GM12878 (cell line): ENCODE measurements at regions not wholly inside any gene's neighbourhood (a gene's known extent, or its start where the extent isn't known, plus 50 kb on each side); places are given as distances from the start of the nearest gene placed in this dataset.

Experiments
- ATAC-seq: fragments of 200-7000 bp; cut with Tn5 transposase; 3 replicates; pipeline ENCODE4 v1.9.1; 2020; ENCODE audit warnings: mild to moderate bottlenecking, moderate library complexity
- BruUV-seq: library from RNA; stranded (reverse); fragments of 400-500 nt; replicated peaks from 2 replicates; lab custom pipeline; 2021; lab: Mats Ljungman, UMichigan
- CTCF ChIA-PET: fragments of 300-600 bp; sonication (Branson Sonifier 250); formaldehyde crosslinking; extraction: SDS; loops from one replicate; lab custom pipeline; 2021; ENCODE audit warnings: inconsistent platforms; lab: Yijun Ruan, JAX
- POLR2A ChIA-PET: fragments of 350-600 bp; formaldehyde crosslinking; extraction: SDS; loops from one replicate; lab custom pipeline; 2021; ENCODE audit warnings: inconsistent platforms; lab: Charles Lee
- RAD21 ChIA-PET: fragments of 300-600 bp; sonication (Branson Sonifier 250); formaldehyde crosslinking; loops from one replicate; lab custom pipeline; 2023; ENCODE audit warnings: antibody characterized with exemption; ENCODE audit not compliant: unreplicated experiment; lab: Charles Lee
- SMC1A ChIA-PET: fragments of 300-600 bp; sonication (Branson Sonifier 250); formaldehyde crosslinking; loops from one replicate; lab custom pipeline; 2023; ENCODE audit not compliant: unreplicated experiment, uncharacterized antibody; lab: Charles Lee
- DNase-seq: peaks from one replicate; pipeline ENCODE4 v3.0.0-alpha.2; 2011; ENCODE audit warnings: low read depth, low spot score
- FAIRE-seq: peaks from 3 replicates; lab custom pipeline; 2011; peaks lifted over from hg19 to GRCh38; lab: Jason Lieb, UNC
- H2AFZ ChIP-seq: 2 replicates; pipeline ENCODE4 v1.6.0; 2011; ENCODE audit warnings: low read depth, low read length, control low read depth; ENCODE audit not compliant: control insufficient read depth
- H3K27ac ChIP-seq: 2 replicates; pipeline ENCODE4 v1.5.1; 2011; ENCODE audit warnings: control low read depth; ENCODE audit not compliant: control insufficient read depth, insufficient read depth
- H3K27me3 ChIP-seq, 2 experiments: replicated peaks in 1 of 2; 2 replicates each; pipeline versions ENCODE4 v1.6.0 to v1.6.1; 2011; ENCODE audit warnings: low read length in 1 of 2; ENCODE audit not compliant: control insufficient read depth in 2 of 2, insufficient read depth in 2 of 2
- H3K36me3 ChIP-seq, 2 experiments: 2 replicates each; pipeline ENCODE4 v1.5.1; 2011; ENCODE audit warnings: low read length in 1 of 2; ENCODE audit not compliant: control insufficient read depth in 2 of 2, insufficient read depth in 2 of 2
- H3K4me1 ChIP-seq: 2 replicates; pipeline ENCODE4 v1.6.1; 2011; ENCODE audit warnings: mild to moderate bottlenecking, low read length, moderate library complexity, mixed read lengths; ENCODE audit not compliant: control insufficient read depth, insufficient read depth
- H3K4me2 ChIP-seq: 2 replicates; pipeline ENCODE4 v1.6.0; 2011; ENCODE audit warnings: control low read depth; ENCODE audit not compliant: control insufficient read depth, insufficient read depth
- H3K4me3 ChIP-seq: fragments of 200-600 bp; sonication (generic); 2 replicates; pipeline ENCODE4 v1.5.1; 2016
- H3K79me2 ChIP-seq: 2 replicates; pipeline ENCODE4 v1.6.0; 2011; ENCODE audit warnings: low read length; ENCODE audit not compliant: control insufficient read depth, insufficient read depth
- H3K9ac ChIP-seq: 2 replicates; pipeline ENCODE4 v1.8.0; 2011; ENCODE audit warnings: low read length, control low read depth, mixed read lengths; ENCODE audit not compliant: control insufficient read depth, insufficient read depth
- H3K9me3 ChIP-seq: replicated peaks from 3 replicates; pipeline ENCODE4 v1.5.1; 2011; ENCODE audit warnings: mild to moderate bottlenecking, low read length; ENCODE audit not compliant: control insufficient read depth, insufficient read depth
- H4K20me1 ChIP-seq: 2 replicates; pipeline ENCODE4 v1.6.0; 2011; ENCODE audit not compliant: control insufficient read depth, insufficient read depth
- EGR1 ChIP-seq, 2 experiments: IDR thresholded peaks; 1 replicate in 1 of 2; 2 replicates in 1 of 2; pipeline ENCODE4 v1.6.1; 2011 to 2012; ENCODE audit warnings: low read depth in 2 of 2, low read length in 2 of 2, borderline replicate concordance in 1 of 2, mild to moderate bottlenecking in 1 of 2, moderate library complexity in 1 of 2
- EP300 ChIP-seq, 2 experiments: fragments of 150-350 bp in 1 of 2; IDR thresholded peaks; 2 replicates each; pipeline ENCODE4 v1.6.1; 2011 to 2012; ENCODE audit warnings: low read depth in 2 of 2, low read length in 2 of 2, borderline replicate concordance in 1 of 2, improper control_type of control experiment in 1 of 2, inconsistent platforms in 1 of 2; ENCODE audit not compliant: control insufficient read depth in 1 of 2
- FOXK2 ChIP-seq: fragments of 450-650 bp; IDR thresholded peaks from 2 replicates; pipeline ENCODE4 v1.6.1; 2017; ENCODE audit warnings: mild to moderate bottlenecking, moderate library complexity
- HDAC2 ChIP-seq: fragments of 200-600 bp; sonication (generic); IDR thresholded peaks from 2 replicates; pipeline ENCODE4 v1.6.1; 2017
- IKZF1 ChIP-seq: fragments of 450-650 bp; conservative IDR thresholded peaks from 2 replicates; pipeline ENCODE4 v1.6.1; 2017; ENCODE audit warnings: antibody characterized with exemption, mild to moderate bottlenecking
- IKZF2 ChIP-seq, 2 experiments: fragments of 450-650 bp; IDR thresholded peaks; 2 replicates each; pipeline ENCODE4 v1.6.1; 2017; ENCODE audit warnings: mild to moderate bottlenecking in 2 of 2, moderate library complexity in 2 of 2
- LARP7 ChIP-seq: fragments of 450-650 bp; IDR thresholded peaks from 2 replicates; pipeline ENCODE4 v1.6.1; 2017; ENCODE audit warnings: mild to moderate bottlenecking
- MEF2B ChIP-seq: fragments of 450-650 bp; IDR thresholded peaks from 2 replicates; pipeline ENCODE4 v1.6.1; 2018; ENCODE audit warnings: mild to moderate bottlenecking, moderate library complexity; ENCODE audit not compliant: partially characterized antibody, poor library complexity, severe bottlenecking
- MTA3 ChIP-seq: IDR thresholded peaks from 2 replicates; pipeline ENCODE4 v1.6.1; 2012; ENCODE audit warnings: low read length, inconsistent platforms, borderline replicate concordance
- MXI1 ChIP-seq: fragments of 150-350 bp; IDR thresholded peaks from 2 replicates; pipeline ENCODE4 v1.6.1; 2011; ENCODE audit warnings: low read depth, mild to moderate bottlenecking, inconsistent platforms, low read length, improper control_type of control experiment
- SMARCA5 ChIP-seq: fragments of 450-650 bp; IDR thresholded peaks from 2 replicates; pipeline ENCODE4 v1.6.1; 2017; ENCODE audit warnings: mild to moderate bottlenecking
- TAF1 ChIP-seq: IDR thresholded peaks from 2 replicates; pipeline ENCODE4 v1.6.1; 2011; ENCODE audit warnings: mild to moderate bottlenecking, low read depth, low read length, borderline replicate concordance
- USF2 ChIP-seq: IDR thresholded peaks from 2 replicates; pipeline ENCODE4 v1.6.1; 2011; ENCODE audit warnings: low read depth, low read length, improper control_type of control experiment, borderline replicate concordance
- WRNIP1 ChIP-seq: IDR thresholded peaks from 2 replicates; pipeline ENCODE4 v1.6.1; 2011; ENCODE audit warnings: low read depth, low read length, improper control_type of control experiment, borderline replicate concordance
- ZNF274 ChIP-seq: IDR thresholded peaks from one replicate; pipeline ENCODE4 v1.8.0; 2011; ENCODE audit not compliant: insufficient read length, insufficient read depth
- WGBS: methylation state at CpG from one replicate; pipeline ENCODE4 v1.1.6; 2016; ENCODE audit warnings: low lambda C conversion rate; ENCODE audit not compliant: insufficient replicate concordance, insufficient coverage; ENCODE audit errors: missing lambda C conversion rate; 5-methylcytosine and 5-hydroxymethylcytosine counted together
- in situ Hi-C: fragments of 300-500 bp; cut with MboI; formaldehyde crosslinking; loops from 9 replicates; pipeline ENCODE4 v1.14.3; 2018; ENCODE audit warnings: mixed read lengths
- intact Hi-C: fragments of 100-400 bp; cut with micrococcal nuclease; formaldehyde crosslinking; loops from one replicate; pipeline ENCODE4 v1.14.2; 2022; ENCODE audit not compliant: unreplicated experiment
- TF ChIP-seq, protein P1 (sequence below): IDR thresholded peaks from 2 replicates; pipeline ENCODE4 v1.6.1; 2012; ENCODE audit warnings: low read depth, low read length, improper control_type of control experiment

DNA sequence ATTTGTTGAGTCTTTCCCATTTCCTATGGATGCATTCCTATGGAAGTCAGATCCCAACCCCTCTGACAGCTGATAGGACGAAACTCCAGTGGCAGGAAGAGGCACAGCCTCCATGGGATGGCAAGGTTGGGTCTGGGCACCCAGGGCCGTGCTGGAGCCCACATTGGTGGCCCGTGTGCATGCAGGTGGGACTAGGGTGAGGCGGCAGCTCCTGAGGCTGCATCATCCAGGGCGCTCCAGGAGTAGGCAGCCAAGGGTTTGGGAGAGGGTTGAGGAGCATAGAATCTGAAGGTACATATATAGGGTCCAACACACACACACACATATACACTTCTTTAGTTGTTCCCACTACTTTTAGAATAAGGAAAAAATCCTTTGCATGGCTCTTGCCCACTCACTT lies 81.4 kb upstream of the BMPER start:
- H3K27ac ChIP-seq, result no peak overlapping the region
- CTCF ChIA-PET, result interaction anchor here (0.8 kb wide), 1 partner anchor 43 kb away, joined by 3 read pairs; no protein-coding TSS in a partner anchor
- no peaks in the 10 kb centered on the region for H4K20me1 ChIP-seq
- SMC1A ChIA-PET, result no interaction called here
- H2AFZ ChIP-seq, result no peak overlapping the region
- intact Hi-C loops, result no loop called here
- H3K4me1 ChIP-seq, result no peaks in the 10 kb centered on the region
- H3K9me3 ChIP-seq, result no peaks in the 10 kb centered on the region
- no peaks in the 10 kb centered on the region for H3K79me2 ChIP-seq
- BruUV-seq, result no TSS peak
- TF ChIP-seq, protein P1, sequence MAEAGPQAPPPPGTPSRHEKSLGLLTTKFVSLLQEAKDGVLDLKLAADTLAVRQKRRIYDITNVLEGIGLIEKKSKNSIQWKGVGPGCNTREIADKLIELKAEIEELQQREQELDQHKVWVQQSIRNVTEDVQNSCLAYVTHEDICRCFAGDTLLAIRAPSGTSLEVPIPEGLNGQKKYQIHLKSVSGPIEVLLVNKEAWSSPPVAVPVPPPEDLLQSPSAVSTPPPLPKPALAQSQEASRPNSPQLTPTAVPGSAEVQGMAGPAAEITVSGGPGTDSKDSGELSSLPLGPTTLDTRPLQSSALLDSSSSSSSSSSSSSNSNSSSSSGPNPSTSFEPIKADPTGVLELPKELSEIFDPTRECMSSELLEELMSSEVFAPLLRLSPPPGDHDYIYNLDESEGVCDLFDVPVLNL, result no peak
- TF ChIP-seq HDAC2 (no peak), IKZF2 (IDR thresholded peaks at IDR 0.05) (no peak), WRNIP1 (no peak), SMARCA5 (no peak), TAF1 (no peak), MTA3 (no peak), FOXK2 (no peak), ZNF274 (no peak), LARP7 (no peak), EGR1 (IDR thresholded peaks at IDR 0.05; ENCODE audit: borderline replicate concordance in 1 of 2, low read depth in 2 of 2, low read length in 2 of 2) (no peak), USF2 (no peak), MEF2B (no peak), IKZF1 (no peak), EP300 (IDR thresholded peaks at IDR 0.05; ENCODE audit: borderline replicate concordance in 1 of 2, control insufficient read depth in 1 of 2, low read depth in 2 of 2, low read length in 2 of 2) (no peak), MXI1 (no peak)
- ATAC-seq (no peak), FAIRE-seq (no peak), DNase-seq (no peak)
- no peaks in the 10 kb centered on the region for H3K36me3 ChIP-seq
- POLR2A ChIA-PET, result no interaction called here
- 17% methylated on average over 5 of the region's 5 CpGs for WGBS
- no peak overlapping the region for H3K4me2 ChIP-seq
- H3K4me3 ChIP-seq, result no peak overlapping the region
- no peak overlapping the region for H3K9ac ChIP-seq
- in situ Hi-C loops, result no loop called here
- RAD21 ChIA-PET, result no interaction called here
- no peaks in the 10 kb centered on the region for H3K27me3 ChIP-seq
